PC-3 (cell line): ENCODE measurements at regions not wholly inside any gene's neighbourhood (a gene's known extent, or its start where the extent isn't known, plus 50 kb on each side); places are given as distances from the start of the nearest gene placed in this dataset.

Source experiments
- EZH2 ChIP-seq: fragments of 300-600 bp; sonication (generic); IDR thresholded peaks from one replicate; pipeline ENCODE4 v1.6.1; 2017; ENCODE audit warnings: antibody characterized with exemption, mild to moderate bottlenecking, low read length; ENCODE audit not compliant: unreplicated experiment
- EZH2phosphoT487 ChIP-seq: fragments of 300-600 bp; sonication (generic); IDR thresholded peaks from 2 replicates; pipeline ENCODE4 v1.6.1; 2018; ENCODE audit warnings: mild to moderate bottlenecking, antibody characterized with exemption, low read length, borderline replicate concordance
- TF ChIP-seq, protein P1 (sequence below): fragments of 300-600 bp; sonication (generic); conservative IDR thresholded peaks from 2 replicates; pipeline ENCODE4 v1.5.1; 2017; ENCODE audit warnings: antibody characterized with exemption, low read depth, mild to moderate bottlenecking, low read length

DNA sequence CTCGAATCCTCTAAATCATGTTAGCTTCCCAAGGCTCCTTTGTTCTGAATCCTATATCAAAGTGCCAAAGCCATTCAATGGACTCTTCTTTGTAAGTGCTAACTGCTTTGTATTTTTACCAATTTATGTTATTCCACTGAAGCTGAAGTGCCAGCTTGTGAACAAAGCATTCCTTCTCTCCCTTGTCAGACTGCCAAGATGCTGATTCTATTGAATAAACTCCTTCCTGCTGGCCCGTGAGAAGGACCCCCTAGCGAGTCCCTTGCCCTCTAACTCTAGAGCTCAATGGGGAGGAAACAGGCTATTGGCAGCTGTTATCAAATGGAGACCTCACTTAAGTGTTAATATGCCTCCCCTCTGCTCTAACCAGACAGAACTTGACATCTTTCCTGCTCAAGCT, 1097.9 kb upstream of the CNTNAP5 start:
- TF ChIP-seq EZH2phosphoT487, result no peak
- TF ChIP-seq, protein P1, sequence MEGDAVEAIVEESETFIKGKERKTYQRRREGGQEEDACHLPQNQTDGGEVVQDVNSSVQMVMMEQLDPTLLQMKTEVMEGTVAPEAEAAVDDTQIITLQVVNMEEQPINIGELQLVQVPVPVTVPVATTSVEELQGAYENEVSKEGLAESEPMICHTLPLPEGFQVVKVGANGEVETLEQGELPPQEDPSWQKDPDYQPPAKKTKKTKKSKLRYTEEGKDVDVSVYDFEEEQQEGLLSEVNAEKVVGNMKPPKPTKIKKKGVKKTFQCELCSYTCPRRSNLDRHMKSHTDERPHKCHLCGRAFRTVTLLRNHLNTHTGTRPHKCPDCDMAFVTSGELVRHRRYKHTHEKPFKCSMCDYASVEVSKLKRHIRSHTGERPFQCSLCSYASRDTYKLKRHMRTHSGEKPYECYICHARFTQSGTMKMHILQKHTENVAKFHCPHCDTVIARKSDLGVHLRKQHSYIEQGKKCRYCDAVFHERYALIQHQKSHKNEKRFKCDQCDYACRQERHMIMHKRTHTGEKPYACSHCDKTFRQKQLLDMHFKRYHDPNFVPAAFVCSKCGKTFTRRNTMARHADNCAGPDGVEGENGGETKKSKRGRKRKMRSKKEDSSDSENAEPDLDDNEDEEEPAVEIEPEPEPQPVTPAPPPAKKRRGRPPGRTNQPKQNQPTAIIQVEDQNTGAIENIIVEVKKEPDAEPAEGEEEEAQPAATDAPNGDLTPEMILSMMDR, result no peak
- TF ChIP-seq EZH2, result no peak
